ENCODE measurements at regions not wholly inside any gene's neighbourhood (a gene's known extent, or its start where the extent isn't known, plus 50 kb on each side); places are given as distances from the start of the nearest gene placed in this dataset.

DNA sequence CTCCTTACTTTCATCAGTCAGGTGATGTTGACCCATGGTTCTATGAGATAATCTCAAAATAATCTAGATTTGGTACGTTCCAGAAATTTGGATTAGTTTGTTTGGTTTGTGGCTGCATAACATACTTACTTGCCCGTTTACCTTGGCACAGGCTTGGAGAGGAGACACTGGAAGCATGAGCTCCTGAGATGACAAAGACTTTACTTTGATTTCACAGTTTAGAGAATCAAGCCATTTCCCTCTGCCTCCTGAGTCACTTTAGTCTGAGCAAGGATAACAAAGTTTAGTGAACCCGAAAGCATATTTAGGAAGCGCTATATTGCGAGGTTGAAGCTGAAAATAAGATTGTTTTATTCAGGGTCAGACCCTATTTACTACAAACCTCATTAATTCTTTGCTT lies 643.4 kb downstream of the QKI start:
- H3K36me3 ChIP-seq (ENCODE audit: insufficient read depth, low read length), result no peaks in the 10 kb centered on the region
- no peaks in the 10 kb centered on the region for H3F3A ChIP-seq (ENCODE audit: insufficient read depth, low read length, poor library complexity, severe bottlenecking)
- TF ChIP-seq EP300 (conservative IDR thresholded peaks at IDR 0.05; ENCODE audit: poor library complexity, severe bottlenecking) (no peak), RAD21 (conservative IDR thresholded peaks at IDR 0.05) (no peak), TAF1 (IDR thresholded peaks at IDR 0.05; ENCODE audit: low read depth) (no peak), MXI1 (conservative IDR thresholded peaks at IDR 0.05; ENCODE audit: poor library complexity, severe bottlenecking) (no peak), SMC3 (conservative IDR thresholded peaks at IDR 0.05; ENCODE audit: poor library complexity) (no peak), EZH2 (IDR thresholded peaks at IDR 0.05; ENCODE audit: borderline replicate concordance, insufficient read depth, low read length, poor library complexity, severe bottlenecking) (no peak), POLR2AphosphoS5 (IDR thresholded peaks at IDR 0.05) (no peak)
- TF ChIP-seq, protein P1, sequence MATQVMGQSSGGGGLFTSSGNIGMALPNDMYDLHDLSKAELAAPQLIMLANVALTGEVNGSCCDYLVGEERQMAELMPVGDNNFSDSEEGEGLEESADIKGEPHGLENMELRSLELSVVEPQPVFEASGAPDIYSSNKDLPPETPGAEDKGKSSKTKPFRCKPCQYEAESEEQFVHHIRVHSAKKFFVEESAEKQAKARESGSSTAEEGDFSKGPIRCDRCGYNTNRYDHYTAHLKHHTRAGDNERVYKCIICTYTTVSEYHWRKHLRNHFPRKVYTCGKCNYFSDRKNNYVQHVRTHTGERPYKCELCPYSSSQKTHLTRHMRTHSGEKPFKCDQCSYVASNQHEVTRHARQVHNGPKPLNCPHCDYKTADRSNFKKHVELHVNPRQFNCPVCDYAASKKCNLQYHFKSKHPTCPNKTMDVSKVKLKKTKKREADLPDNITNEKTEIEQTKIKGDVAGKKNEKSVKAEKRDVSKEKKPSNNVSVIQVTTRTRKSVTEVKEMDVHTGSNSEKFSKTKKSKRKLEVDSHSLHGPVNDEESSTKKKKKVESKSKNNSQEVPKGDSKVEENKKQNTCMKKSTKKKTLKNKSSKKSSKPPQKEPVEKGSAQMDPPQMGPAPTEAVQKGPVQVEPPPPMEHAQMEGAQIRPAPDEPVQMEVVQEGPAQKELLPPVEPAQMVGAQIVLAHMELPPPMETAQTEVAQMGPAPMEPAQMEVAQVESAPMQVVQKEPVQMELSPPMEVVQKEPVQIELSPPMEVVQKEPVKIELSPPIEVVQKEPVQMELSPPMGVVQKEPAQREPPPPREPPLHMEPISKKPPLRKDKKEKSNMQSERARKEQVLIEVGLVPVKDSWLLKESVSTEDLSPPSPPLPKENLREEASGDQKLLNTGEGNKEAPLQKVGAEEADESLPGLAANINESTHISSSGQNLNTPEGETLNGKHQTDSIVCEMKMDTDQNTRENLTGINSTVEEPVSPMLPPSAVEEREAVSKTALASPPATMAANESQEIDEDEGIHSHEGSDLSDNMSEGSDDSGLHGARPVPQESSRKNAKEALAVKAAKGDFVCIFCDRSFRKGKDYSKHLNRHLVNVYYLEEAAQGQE (IDR thresholded peaks at IDR 0.05; ENCODE audit: borderline replicate concordance), result no peak
- TF ChIP-seq, protein P2, sequence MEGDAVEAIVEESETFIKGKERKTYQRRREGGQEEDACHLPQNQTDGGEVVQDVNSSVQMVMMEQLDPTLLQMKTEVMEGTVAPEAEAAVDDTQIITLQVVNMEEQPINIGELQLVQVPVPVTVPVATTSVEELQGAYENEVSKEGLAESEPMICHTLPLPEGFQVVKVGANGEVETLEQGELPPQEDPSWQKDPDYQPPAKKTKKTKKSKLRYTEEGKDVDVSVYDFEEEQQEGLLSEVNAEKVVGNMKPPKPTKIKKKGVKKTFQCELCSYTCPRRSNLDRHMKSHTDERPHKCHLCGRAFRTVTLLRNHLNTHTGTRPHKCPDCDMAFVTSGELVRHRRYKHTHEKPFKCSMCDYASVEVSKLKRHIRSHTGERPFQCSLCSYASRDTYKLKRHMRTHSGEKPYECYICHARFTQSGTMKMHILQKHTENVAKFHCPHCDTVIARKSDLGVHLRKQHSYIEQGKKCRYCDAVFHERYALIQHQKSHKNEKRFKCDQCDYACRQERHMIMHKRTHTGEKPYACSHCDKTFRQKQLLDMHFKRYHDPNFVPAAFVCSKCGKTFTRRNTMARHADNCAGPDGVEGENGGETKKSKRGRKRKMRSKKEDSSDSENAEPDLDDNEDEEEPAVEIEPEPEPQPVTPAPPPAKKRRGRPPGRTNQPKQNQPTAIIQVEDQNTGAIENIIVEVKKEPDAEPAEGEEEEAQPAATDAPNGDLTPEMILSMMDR (IDR thresholded peaks at IDR 0.05; ENCODE audit: poor library complexity, severe bottlenecking), result no peak
- H3K4me3 ChIP-seq (ENCODE audit: low read length), result no peak overlapping the region
- H2AFZ ChIP-seq (ENCODE audit: low read depth, low read length), result no peak overlapping the region
- H3K27me3 ChIP-seq (ENCODE audit: insufficient read depth, low read depth, low read length), result no peaks in the 10 kb centered on the region
- H3K9me2 ChIP-seq (ENCODE audit: insufficient read depth, low read length), result no peaks in the 10 kb centered on the region
- H3K9ac ChIP-seq (ENCODE audit: low read length), result no peak overlapping the region
- H3K27ac ChIP-seq (ENCODE audit: low read length), result no peak overlapping the region
- no peaks in the 10 kb centered on the region for H4K20me1 ChIP-seq (ENCODE audit: insufficient read depth)
- H3K9me3 ChIP-seq (ENCODE audit: low read length), result no peaks in the 10 kb centered on the region
- no peaks in the 10 kb centered on the region for H3K79me2 ChIP-seq (replicated peaks; ENCODE audit: insufficient read depth, low read length)
- no peak overlapping the region for H3K4me2 ChIP-seq (ENCODE audit: low read length)

DNA sequence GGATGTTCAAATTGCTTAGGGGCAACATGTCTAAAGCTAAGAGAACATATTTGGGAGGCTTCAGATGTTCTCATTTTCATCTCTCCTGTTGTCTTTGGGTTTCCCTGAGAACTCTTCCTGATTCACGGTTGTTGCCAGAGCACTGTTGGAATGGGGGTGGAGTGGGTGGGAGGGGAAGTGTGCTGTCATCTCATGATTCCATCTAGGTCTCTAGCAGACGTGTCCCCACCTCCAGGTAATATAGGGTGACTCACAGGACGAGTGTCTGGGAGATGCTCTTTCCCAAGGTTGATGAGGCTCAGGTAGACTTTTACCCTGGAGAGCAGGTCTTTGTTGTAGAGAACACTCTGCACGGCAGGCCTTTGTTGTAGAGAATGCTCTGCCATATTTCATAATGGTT lies 636.9 kb downstream of the QKI start:
- Histone ChIP-seq H3K27me3 (ENCODE audit: insufficient read depth, low read depth, low read length) (no peaks in the 10 kb centered on the region), H3K27ac (ENCODE audit: low read length) (no peak overlapping the region), H2AFZ (ENCODE audit: low read depth, low read length) (no peak overlapping the region), H3K36me3 (ENCODE audit: insufficient read depth, low read length) (no peaks in the 10 kb centered on the region), H3K4me3 (ENCODE audit: low read length) (no peak overlapping the region), H3K79me2 (replicated peaks; ENCODE audit: insufficient read depth, low read length) (no peaks in the 10 kb centered on the region), H4K20me1 (ENCODE audit: insufficient read depth) (no peaks in the 10 kb centered on the region), H3F3A (ENCODE audit: insufficient read depth, low read length, poor library complexity, severe bottlenecking) (no peaks in the 10 kb centered on the region), H3K9me3 (ENCODE audit: low read length) (no peaks in the 10 kb centered on the region), H3K9me2 (ENCODE audit: insufficient read depth, low read length) (no peaks in the 10 kb centered on the region), H3K4me2 (ENCODE audit: low read length) (no peak overlapping the region), H3K9ac (ENCODE audit: low read length) (no peak overlapping the region)
- TF ChIP-seq, protein P1 (IDR thresholded peaks at IDR 0.05; ENCODE audit: borderline replicate concordance), result no peak
- TF ChIP-seq, protein P2 (IDR thresholded peaks at IDR 0.05; ENCODE audit: poor library complexity, severe bottlenecking), result no peak
- TF ChIP-seq EP300 (conservative IDR thresholded peaks at IDR 0.05; ENCODE audit: poor library complexity, severe bottlenecking) (no peak), MXI1 (conservative IDR thresholded peaks at IDR 0.05; ENCODE audit: poor library complexity, severe bottlenecking) (no peak), EZH2 (IDR thresholded peaks at IDR 0.05; ENCODE audit: borderline replicate concordance, insufficient read depth, low read length, poor library complexity, severe bottlenecking) (no peak), POLR2AphosphoS5 (IDR thresholded peaks at IDR 0.05) (no peak), SMC3 (conservative IDR thresholded peaks at IDR 0.05; ENCODE audit: poor library complexity) (no peak), TAF1 (IDR thresholded peaks at IDR 0.05; ENCODE audit: low read depth) (no peak), RAD21 (conservative IDR thresholded peaks at IDR 0.05) (no peak)

Data from neural cell (in vitro differentiated cells).